Fibroblast of villous mesenchyme (primary cell): ENCODE measurements at regions not wholly inside any gene's neighbourhood (a gene's known extent, or its start where the extent isn't known, plus 50 kb on each side); places are given as distances from the start of the nearest gene placed in this dataset.

Experiments
- DNase-seq: peaks from one replicate; pipeline ENCODE4 v3.0.0-alpha.2; 2010; ENCODE audit warnings: low read depth
- H3K4me3 ChIP-seq: 2 replicates; pipeline ENCODE4 v1.5.1; 2011; ENCODE audit warnings: low read depth, mild to moderate bottlenecking, low read length
- CTCF ChIP-seq: IDR thresholded peaks from 2 replicates; pipeline ENCODE4 v1.5.1; 2012; ENCODE audit warnings: low read depth, mild to moderate bottlenecking, low read length; ENCODE audit not compliant: insufficient read depth

- H3K4me3 ChIP-seq: no peak overlapping the region
- no peak for TF ChIP-seq CTCF
- DNase-seq: no peak
Observed at GRCh38 chr17:72535779-72536178, 415.0 kb downstream of the SOX9 start.

- no peak for TF ChIP-seq CTCF
- no peak overlapping the region for H3K4me3 ChIP-seq
- DNase-seq: no peak
Observed at GRCh38 chr17:72536788-72537187, 416.0 kb downstream of the SOX9 start.

DNA sequence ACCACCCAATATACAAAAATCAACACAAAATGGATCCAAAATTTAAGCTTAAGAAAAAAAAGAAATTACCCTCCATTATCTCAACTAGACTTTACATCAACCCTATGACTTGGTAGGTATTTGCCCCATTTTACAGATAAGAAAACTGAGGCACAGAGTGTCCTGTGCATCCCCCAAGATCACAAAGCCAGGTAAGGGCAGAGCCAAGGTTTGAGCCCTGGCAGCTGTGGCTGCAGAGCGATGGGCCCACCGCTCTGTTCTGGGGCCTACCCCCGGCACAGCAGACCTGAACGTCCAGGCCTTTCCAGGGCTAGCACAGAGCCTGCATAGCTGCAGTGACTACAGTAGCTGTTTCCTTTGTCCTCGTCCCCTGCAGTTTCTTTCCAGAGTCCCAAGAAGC is 417.6 kb downstream of the SOX9 start:
- no peak overlapping the region for H3K4me3 ChIP-seq
- no peak for DNase-seq
- TF ChIP-seq CTCF: no peak

DNA sequence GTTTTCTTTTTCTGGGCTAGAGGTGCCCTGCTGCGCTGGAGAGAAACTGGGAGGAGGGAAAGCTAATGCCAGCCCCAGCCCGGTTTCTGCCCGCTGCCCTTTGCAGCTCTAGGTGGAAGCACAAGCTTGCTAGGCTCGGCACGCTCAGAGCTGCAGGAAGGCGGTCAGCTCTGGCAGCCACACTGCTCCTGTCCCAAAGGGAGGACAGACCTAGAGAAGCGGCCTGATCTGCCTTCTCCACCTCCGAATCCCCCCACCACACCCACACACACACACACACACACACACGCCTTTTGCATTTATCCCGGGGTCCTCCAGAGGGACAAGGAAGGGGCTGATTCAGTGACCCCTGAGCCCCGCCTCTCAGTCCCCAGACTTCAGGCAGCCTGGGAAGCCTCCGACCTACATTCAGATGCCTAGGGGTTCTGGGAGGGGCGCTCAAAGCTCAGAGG is 418.1 kb downstream of the SOX9 start:
- no peak for TF ChIP-seq CTCF
- no peak for DNase-seq
- H3K4me3 ChIP-seq: no peak overlapping the region

DNA sequence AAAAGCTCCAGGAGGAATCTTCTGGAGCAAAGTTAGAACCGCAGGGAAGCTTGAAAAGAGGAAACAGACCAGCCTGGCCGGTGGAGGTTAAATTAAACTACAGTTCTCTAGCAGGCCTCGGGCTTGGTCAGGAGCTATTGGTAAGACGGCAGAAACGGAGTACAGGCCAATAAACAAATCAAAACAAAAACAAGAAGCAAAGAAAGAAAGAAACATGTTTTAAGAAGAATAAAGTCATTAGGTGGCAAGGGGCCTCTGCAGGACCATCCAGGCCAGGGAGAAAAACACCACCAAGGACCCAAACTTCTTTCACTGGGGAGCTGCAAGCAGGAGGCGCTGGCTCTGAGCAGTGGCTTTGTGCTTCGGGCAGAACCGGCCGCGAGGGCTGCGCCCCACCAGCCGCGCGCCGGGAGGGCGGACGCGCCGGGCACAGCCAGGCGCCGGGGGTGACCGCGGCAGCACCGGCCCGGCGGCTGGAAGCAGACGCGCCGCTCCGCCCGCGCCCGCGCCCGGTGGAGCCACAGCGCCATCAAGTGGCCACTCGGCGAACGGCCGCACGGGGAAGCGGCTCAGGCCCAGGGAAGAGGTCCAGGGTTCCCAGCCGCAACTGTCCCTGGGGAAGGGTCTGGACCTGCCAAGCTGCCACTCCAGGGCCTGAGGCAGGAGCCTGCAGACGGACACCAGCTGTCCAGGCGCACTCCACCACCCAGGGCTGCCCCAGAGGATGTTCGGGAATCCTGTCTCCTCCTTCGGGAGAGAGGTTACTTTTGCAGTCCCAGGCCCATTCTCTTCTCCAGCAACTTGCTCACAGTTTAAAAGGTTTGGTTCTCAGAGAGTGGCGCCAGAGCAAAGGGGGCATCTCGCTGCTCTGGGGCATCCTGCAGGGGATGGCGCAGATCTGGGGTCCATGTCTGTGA is 419.4 kb downstream of the SOX9 start:
- H3K4me3 ChIP-seq: peak overlapping the region; percentile 44
- TF ChIP-seq CTCF: peak; percentile 78
- peak; percentile 63 for DNase-seq

- DNase-seq: no peak
- no peak for TF ChIP-seq CTCF
- H3K4me3 ChIP-seq: no peak overlapping the region
Observed at GRCh38 chr17:72542317-72542716, 421.5 kb downstream of the SOX9 start.
